GM12873 (cell line): ENCODE measurements at regions not wholly inside any gene's neighbourhood (a gene's known extent, or its start where the extent isn't known, plus 50 kb on each side); places are given as distances from the start of the nearest gene placed in this dataset.

ENCODE experiments used
- CTCF ChIP-seq: IDR thresholded peaks from 2 replicates; pipeline ENCODE4 v1.5.1; 2012; ENCODE audit warnings: low read depth, mild to moderate bottlenecking, moderate library complexity, low read length, control low read depth; ENCODE audit not compliant: insufficient read depth; ENCODE audit errors: missing control alignments

DNA sequence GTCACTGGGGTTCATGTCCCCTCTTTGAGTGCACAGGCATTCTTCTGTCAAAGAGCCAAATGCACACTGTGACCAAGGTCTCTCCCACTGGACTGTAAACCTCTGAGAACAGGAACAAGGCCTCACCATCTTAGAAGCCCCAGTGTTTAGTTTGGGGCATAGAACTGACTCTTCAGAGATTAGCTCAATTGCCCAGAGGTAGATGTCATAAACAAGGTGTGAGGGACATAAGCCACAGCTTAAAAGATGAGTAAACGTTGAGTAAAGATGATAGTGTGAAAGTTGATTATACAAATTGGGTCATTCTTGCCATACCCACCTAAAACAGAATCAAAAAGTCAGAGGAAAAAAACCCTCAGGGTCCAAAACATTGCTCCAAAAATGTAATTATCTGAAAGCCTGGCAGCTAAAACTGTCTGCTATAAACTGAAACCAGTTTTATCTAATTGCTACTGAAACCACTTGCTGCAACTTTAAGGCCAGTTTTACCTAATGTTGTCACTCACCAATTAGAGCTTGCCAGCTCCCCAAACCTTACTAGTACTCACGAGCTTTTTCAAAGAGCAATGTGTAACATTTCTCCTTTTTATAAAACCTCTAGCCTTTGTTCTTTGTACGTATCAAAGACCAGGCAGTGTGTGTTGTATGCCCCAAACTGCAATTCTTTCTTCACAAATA lies 415.2 kb downstream of the RAP2B start:
- no peak for TF ChIP-seq CTCF

DNA sequence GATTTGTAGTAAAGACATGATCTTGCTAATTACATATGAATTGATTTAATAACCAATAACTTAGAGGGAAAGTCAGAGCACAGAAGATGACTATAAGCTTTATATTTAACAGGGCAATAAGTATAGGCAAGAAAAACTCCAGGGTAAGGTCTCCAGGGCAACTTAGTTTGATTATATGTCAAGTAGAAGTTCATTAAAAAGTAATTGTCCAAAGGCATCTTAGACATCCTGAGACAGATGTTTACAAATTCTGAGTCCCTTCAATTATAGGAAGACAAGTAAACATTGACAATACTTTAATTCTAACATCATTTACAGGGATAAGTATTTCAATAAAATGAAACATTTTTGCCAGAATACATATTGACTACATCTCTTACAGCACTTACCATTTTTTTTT lies 416.0 kb downstream of the RAP2B start:
- no peak for TF ChIP-seq CTCF

DNA sequence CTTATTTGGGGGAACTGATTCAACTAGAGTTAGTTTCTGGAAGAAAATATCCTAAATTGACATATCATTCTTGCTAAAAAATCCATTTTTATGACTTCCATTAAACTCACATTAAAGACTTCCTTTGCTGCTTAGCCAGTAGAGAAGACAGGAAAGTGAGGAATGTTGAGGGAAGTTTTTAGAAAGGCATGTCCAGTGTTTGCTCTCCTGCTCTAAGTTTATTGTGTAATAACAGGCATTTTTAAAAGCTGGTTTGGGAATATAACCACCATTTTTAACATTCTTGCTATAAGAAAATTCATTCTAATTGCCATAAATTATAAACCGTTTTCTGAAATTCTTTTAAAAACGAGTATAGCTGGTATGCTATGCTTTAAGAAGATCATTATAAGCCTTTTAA lies 428.0 kb downstream of the RAP2B start:
- no peak for TF ChIP-seq CTCF

DNA sequence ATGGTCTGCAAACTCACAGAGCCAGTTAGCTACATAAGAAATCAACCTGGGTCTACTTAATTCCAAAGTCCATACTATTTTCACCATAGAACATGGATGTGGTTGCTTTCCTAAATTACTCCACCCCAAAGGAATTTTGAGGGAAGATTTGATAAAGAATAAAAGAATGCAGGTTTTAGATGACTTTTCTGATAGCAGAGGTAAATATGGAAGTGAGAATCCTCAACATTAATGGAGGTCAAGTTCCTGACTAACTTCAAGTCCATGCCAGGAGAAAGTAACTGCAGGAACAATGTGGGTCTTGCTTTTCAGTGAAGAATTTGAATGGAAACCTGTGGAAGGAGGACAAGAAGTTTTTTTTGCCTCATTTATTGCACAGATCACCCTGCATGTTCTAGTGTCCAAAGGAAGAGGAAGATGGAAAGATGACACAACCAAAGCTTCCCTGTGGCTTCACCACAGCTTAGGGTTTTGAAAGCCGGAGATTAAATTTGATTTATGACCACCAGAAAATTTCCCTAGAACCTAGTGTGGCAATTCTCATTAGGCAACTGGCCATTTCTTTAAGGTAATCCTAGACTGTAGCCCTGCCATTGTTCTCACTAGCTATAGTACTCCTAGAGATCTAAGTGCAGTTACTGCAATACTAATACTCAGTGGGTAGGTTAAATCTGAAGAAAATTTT lies 429.7 kb downstream of the RAP2B start:
- TF ChIP-seq CTCF = no peak

DNA sequence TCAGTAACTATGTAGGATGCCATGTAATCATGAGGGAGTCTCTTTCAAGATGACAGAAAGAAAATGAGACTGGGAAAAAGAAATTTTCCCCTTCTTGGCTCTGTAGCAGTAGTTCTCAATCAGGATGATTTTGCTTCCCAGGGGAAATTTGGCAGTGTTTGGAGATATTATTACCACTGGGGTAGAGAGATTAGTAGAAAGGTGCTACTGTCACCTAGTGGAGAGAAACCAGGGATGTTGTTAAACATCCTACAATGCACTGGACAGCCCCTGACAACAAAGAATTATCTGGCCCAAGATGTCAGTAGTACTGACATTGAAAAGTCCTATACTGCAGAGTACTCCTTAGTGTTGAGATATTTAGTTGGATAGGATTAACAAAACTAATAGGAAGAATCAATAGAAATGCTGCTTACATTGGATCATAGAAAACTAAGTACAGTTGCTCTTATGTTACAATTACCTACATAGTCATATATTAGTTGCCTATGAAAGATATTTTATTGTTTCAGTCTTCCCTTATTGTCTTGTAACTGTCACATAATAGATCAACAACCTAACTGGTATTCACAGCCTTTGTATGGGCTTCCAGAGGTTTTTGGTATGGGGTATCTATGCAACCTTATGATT lies 433.3 kb downstream of the RAP2B start:
- peak; percentile 70 for TF ChIP-seq CTCF

DNA sequence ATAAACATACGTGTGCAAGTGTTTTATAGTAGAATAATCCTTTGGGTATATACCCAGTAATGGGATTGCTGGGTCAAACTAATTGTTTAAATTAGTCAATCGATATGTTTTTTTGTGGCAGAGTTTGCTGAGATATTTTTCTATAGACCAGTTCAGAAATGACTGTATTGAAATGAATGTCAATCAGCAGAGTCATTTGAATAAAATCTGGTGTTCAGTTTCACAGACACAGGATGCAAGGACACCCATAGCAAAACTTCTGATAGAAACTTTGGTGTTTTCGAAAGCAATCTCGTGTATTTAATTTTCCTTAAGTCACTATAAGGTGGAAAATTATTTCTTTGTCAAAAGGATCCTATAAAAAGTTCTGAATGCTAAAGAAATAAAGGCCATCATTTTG lies 434.4 kb downstream of the RAP2B start:
- TF ChIP-seq CTCF = no peak

DNA sequence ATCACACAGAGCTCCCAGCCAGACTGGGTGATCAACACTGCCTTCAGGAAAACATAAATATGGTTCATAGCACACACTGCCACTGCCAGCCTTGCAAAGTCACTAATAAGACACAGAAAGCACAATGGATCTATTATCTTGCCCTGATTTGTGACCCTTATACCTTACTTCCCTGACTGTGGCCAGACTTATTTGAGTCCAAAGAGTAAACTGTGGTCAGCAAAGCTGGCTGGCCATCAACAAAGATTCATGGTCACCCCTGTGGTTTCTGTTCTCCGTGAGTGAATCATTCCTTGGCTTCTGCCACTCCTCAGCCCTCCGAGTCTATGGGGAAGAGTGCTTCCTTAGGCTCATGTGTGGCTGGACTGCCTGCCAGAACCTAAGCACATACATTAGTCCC lies 437.7 kb downstream of the RAP2B start:
- TF ChIP-seq CTCF = no peak
